ENCODE measurements at regions not wholly inside any gene's neighbourhood (a gene's known extent, or its start where the extent isn't known, plus 50 kb on each side); places are given as distances from the start of the nearest gene placed in this dataset.
"Not testable (repeated sequence)": the region's sequence is repeated elsewhere in the genome, so short reads cannot be mapped to it uniquely, and the experiment has no call there.

GRCh38 chr5:99438619-99439018, 509.8 kb upstream of the CHD1 start:
- TF ChIP-seq CTCF (IDR thresholded peaks at IDR 0.05; ENCODE audit: low read depth, low read length), result no peak
- H3K27ac ChIP-seq, result no peak overlapping the region

GRCh38 chr5:99437986-99438385, 509.2 kb upstream of the CHD1 start:
- Histone ChIP-seq H3K4me3 (ENCODE audit: low read depth, low read length) (no peak overlapping the region), H3K27ac (no peak overlapping the region), H3K36me3 (no peaks in the 10 kb centered on the region), H3K27me3 (ENCODE audit: insufficient read depth, low read depth, severe bottlenecking) (no peaks in the 10 kb centered on the region), H3K9me3 (ENCODE audit: severe bottlenecking) (no peaks in the 10 kb centered on the region)
- TF ChIP-seq CTCF (IDR thresholded peaks at IDR 0.05; ENCODE audit: low read depth, low read length), result no peak
- DNase-seq, result no peak

More at GRCh38 chr5:99438619-99439018, 509.8 kb upstream of the CHD1 start:
- Histone ChIP-seq H3K4me3 (ENCODE audit: low read depth, low read length) (no peak overlapping the region), H3K27me3 (ENCODE audit: insufficient read depth, low read depth, severe bottlenecking) (no peaks in the 10 kb centered on the region), H3K9me3 (ENCODE audit: severe bottlenecking) (no peaks in the 10 kb centered on the region), H3K36me3 (no peaks in the 10 kb centered on the region)
- DNase-seq, result no peak

GRCh38 chr5:99423396-99423795, 494.6 kb upstream of the CHD1 start:
- not testable (repeated sequence) for H3K36me3 ChIP-seq; H3K27ac ChIP-seq; H3K9me3 ChIP-seq (ENCODE audit: severe bottlenecking)

GRCh38 chr5:99418640-99419039, 489.8 kb upstream of the CHD1 start:
- H3K27me3 ChIP-seq (ENCODE audit: insufficient read depth, low read depth, severe bottlenecking), result not testable (repeated sequence)

More at GRCh38 chr5:99423396-99423795, 494.6 kb upstream of the CHD1 start:
- H3K4me3 ChIP-seq (ENCODE audit: low read depth, low read length); H3K27me3 ChIP-seq (ENCODE audit: insufficient read depth, low read depth, severe bottlenecking); DNase-seq: not testable (repeated sequence)

GRCh38 chr5:99410386-99410785, 481.6 kb upstream of the CHD1 start:
- not testable (repeated sequence) for H3K36me3 ChIP-seq; DNase-seq; H3K9me3 ChIP-seq (ENCODE audit: severe bottlenecking); H3K27me3 ChIP-seq (ENCODE audit: insufficient read depth, low read depth, severe bottlenecking); H3K4me3 ChIP-seq (ENCODE audit: low read depth, low read length); H3K27ac ChIP-seq

More at GRCh38 chr5:99418640-99419039, 489.8 kb upstream of the CHD1 start:
- not testable (repeated sequence) for H3K27ac ChIP-seq; H3K4me3 ChIP-seq (ENCODE audit: low read depth, low read length); H3K36me3 ChIP-seq; H3K9me3 ChIP-seq (ENCODE audit: severe bottlenecking); DNase-seq

GRCh38 chr5:99404764-99405302, 476.0 kb upstream of the CHD1 start:
- not testable (repeated sequence) for H3K27me3 ChIP-seq (ENCODE audit: insufficient read depth, low read depth, severe bottlenecking); DNase-seq; H3K9me3 ChIP-seq (ENCODE audit: severe bottlenecking); H3K36me3 ChIP-seq; H3K27ac ChIP-seq; H3K4me3 ChIP-seq (ENCODE audit: low read depth, low read length)

- H3K27ac ChIP-seq; H3K27me3 ChIP-seq (ENCODE audit: insufficient read depth, low read depth, severe bottlenecking); DNase-seq; H3K36me3 ChIP-seq; H3K4me3 ChIP-seq (ENCODE audit: low read depth, low read length); H3K9me3 ChIP-seq (ENCODE audit: severe bottlenecking): not testable (repeated sequence)
These were observed 471.8 kb upstream of the CHD1 start for GRCh38 chr5:99400571-99400970.

GRCh38 chr5:99398976-99399375, 470.2 kb upstream of the CHD1 start:
- no peaks in the 10 kb centered on the region for H3K27me3 ChIP-seq (ENCODE audit: insufficient read depth, low read depth, severe bottlenecking)
- TF ChIP-seq CTCF (IDR thresholded peaks at IDR 0.05; ENCODE audit: low read depth, low read length), result no peak
- no peak overlapping the region for H3K27ac ChIP-seq
- no peak overlapping the region for H3K4me3 ChIP-seq (ENCODE audit: low read depth, low read length)
- no peak for DNase-seq
- no peaks in the 10 kb centered on the region for H3K36me3 ChIP-seq
- peaks cover 3% of the 10 kb centered on the region for H3K9me3 ChIP-seq (ENCODE audit: severe bottlenecking)

All from WERI-Rb-1 (cell line).